A673 (cell line): ENCODE measurements at regions not wholly inside any gene's neighbourhood (a gene's known extent, or its start where the extent isn't known, plus 50 kb on each side); places are given as distances from the start of the nearest gene placed in this dataset.
"Not testable (repeated sequence)": the region's sequence is repeated elsewhere in the genome, so short reads cannot be mapped to it uniquely, and the experiment has no call there.

Source experiments
- EZH2 ChIP-seq: fragments of 200-600 bp; sonication (generic); IDR thresholded peaks from 2 replicates; pipeline ENCODE4 v1.6.1; 2017; ENCODE audit warnings: borderline replicate concordance, low read depth, mild to moderate bottlenecking, mixed read lengths, antibody characterized with exemption, low read length; ENCODE audit not compliant: poor library complexity, severe bottlenecking
- TF ChIP-seq, protein P1 (sequence below): fragments of 300-800, 200-600 bp; sonication (generic); conservative IDR thresholded peaks from 2 replicates; pipeline ENCODE4 v1.5.1; 2017; ENCODE audit warnings: low read depth, mild to moderate bottlenecking, antibody characterized with exemption, low read length, moderate library complexity, mixed read lengths

- TF ChIP-seq, protein P1, sequence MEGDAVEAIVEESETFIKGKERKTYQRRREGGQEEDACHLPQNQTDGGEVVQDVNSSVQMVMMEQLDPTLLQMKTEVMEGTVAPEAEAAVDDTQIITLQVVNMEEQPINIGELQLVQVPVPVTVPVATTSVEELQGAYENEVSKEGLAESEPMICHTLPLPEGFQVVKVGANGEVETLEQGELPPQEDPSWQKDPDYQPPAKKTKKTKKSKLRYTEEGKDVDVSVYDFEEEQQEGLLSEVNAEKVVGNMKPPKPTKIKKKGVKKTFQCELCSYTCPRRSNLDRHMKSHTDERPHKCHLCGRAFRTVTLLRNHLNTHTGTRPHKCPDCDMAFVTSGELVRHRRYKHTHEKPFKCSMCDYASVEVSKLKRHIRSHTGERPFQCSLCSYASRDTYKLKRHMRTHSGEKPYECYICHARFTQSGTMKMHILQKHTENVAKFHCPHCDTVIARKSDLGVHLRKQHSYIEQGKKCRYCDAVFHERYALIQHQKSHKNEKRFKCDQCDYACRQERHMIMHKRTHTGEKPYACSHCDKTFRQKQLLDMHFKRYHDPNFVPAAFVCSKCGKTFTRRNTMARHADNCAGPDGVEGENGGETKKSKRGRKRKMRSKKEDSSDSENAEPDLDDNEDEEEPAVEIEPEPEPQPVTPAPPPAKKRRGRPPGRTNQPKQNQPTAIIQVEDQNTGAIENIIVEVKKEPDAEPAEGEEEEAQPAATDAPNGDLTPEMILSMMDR, result not testable (repeated sequence)
- TF ChIP-seq EZH2, result not testable (repeated sequence)
Observed at GRCh38 chr14:53712901-53713300, 243.7 kb downstream of the BMP4 start.
